ENCODE measurements at regions not wholly inside any gene's neighbourhood (a gene's known extent, or its start where the extent isn't known, plus 50 kb on each side); places are given as distances from the start of the nearest gene placed in this dataset.
"Not testable (repeated sequence)": the region's sequence is repeated elsewhere in the genome, so short reads cannot be mapped to it uniquely, and the experiment has no call there.

DNA sequence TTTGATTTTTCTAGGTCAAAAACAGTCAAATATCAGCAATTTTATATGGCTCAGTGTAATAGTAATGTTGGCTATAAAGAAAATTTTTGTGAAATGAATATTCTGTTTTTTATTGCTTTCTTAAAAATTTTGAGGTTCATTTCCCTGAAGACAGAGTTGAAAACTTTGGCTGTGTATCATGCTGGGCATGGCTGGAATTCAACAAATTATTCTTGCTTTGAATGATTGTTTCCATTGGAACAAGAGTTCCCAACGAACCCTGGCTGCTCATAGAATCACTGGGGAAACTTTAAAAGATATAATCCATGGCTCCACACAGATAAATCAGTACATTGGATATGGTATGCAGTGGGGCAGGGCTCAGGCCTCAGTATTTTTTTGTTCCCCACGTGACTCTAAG is 118.6 kb downstream of the PLCE1 start:
- TF ChIP-seq, protein P1, sequence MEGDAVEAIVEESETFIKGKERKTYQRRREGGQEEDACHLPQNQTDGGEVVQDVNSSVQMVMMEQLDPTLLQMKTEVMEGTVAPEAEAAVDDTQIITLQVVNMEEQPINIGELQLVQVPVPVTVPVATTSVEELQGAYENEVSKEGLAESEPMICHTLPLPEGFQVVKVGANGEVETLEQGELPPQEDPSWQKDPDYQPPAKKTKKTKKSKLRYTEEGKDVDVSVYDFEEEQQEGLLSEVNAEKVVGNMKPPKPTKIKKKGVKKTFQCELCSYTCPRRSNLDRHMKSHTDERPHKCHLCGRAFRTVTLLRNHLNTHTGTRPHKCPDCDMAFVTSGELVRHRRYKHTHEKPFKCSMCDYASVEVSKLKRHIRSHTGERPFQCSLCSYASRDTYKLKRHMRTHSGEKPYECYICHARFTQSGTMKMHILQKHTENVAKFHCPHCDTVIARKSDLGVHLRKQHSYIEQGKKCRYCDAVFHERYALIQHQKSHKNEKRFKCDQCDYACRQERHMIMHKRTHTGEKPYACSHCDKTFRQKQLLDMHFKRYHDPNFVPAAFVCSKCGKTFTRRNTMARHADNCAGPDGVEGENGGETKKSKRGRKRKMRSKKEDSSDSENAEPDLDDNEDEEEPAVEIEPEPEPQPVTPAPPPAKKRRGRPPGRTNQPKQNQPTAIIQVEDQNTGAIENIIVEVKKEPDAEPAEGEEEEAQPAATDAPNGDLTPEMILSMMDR (IDR thresholded peaks at IDR 0.05; ENCODE audit: low read depth, low read length, missing control alignments): no peak
- no peaks in the 10 kb centered on the region for H3K27me3 ChIP-seq (replicated peaks)
- in situ Hi-C loops (cut with HindIII; ENCODE audit: low pct_ligation_motif_present, low sequenced_read_pairs): no loop called here
- DNase-seq: no peak
- H3K27ac ChIP-seq: no peak overlapping the region
- no peaks in the 10 kb centered on the region for H3K36me3 ChIP-seq (replicated peaks)
- no peak overlapping the region for H3K4me3 ChIP-seq (ENCODE audit: low read depth, low read length)

DNA sequence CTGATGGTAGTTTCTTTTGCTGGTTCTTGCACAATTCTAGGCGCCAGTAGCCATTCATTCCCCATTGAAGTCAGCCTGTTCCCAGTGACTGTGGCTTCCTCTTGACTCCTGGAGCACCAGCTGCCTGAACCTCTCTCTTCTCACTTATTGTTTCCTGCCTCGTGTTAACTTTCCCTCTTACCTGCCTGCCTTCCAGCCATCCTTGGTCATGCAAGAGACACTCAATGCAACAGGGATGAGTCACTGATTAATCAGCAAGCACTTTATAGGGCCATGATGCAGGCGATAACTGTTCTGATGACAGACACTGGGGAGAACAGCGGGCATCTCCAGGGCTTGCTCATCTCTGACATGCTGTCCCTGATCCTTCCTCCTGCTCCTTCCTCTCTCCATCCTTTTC is 122.0 kb downstream of the PLCE1 start:
- DNase-seq: peak; percentile 46
- TF ChIP-seq, protein P1 (IDR thresholded peaks at IDR 0.05; ENCODE audit: low read depth, low read length, missing control alignments): no peak
- no peaks in the 10 kb centered on the region for H3K36me3 ChIP-seq (replicated peaks)
- H3K4me3 ChIP-seq (ENCODE audit: low read depth, low read length): no peak overlapping the region
- no peak overlapping the region for H3K27ac ChIP-seq
- in situ Hi-C loops (cut with HindIII; ENCODE audit: low pct_ligation_motif_present, low sequenced_read_pairs): no loop called here
- H3K27me3 ChIP-seq (replicated peaks): no peaks in the 10 kb centered on the region

DNA sequence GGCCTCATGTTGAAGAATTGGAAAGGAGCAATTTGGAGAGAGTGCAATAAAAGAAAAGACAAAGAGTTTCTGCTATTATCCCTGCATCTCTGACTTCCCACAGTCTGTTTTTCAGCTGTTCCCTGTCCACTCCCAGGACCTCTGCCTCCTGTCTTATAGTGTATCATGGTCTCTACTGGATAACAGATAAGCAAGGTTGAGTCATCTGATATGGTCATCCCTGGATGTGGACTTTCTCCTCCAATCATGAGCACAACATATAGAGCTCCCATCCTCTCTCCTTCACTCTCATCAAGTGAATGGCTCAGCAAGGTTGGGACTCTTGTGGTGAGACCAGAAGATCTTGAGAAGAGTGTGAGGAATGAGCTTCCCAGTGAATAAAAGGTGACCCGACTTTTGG is 123.1 kb downstream of the PLCE1 start:
- DNase-seq: peak; percentile 18
- in situ Hi-C loops (cut with HindIII; ENCODE audit: low pct_ligation_motif_present, low sequenced_read_pairs): no loop called here
- H3K4me3 ChIP-seq (ENCODE audit: low read depth, low read length): no peak overlapping the region
- no peaks in the 10 kb centered on the region for H3K27me3 ChIP-seq (replicated peaks)
- TF ChIP-seq, protein P1 (IDR thresholded peaks at IDR 0.05; ENCODE audit: low read depth, low read length, missing control alignments): no peak
- H3K36me3 ChIP-seq (replicated peaks): no peaks in the 10 kb centered on the region
- H3K27ac ChIP-seq: no peak overlapping the region

DNA sequence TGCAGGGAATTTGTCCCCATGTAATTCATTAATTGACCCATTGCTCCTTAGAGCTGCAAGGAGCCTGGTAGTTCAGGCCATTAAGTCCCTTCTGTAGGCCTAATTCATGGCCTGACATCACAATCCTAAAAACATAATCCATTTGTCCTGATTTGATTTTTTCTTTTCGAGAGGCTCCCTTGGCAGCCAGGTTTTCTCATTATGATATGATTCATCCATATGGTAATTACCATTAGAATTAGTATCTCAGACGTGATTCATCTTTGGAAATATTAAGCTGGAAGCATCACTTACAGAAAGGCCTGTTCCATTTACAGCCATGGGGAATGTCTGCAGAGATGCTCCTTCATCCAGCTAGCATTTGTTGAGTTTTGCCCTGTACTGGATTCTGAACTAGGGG is 128.5 kb downstream of the PLCE1 start:
- in situ Hi-C loops (cut with HindIII; ENCODE audit: low pct_ligation_motif_present, low sequenced_read_pairs): no loop called here
- no peak for DNase-seq
- no peaks in the 10 kb centered on the region for H3K36me3 ChIP-seq (replicated peaks)
- TF ChIP-seq, protein P1 (IDR thresholded peaks at IDR 0.05; ENCODE audit: low read depth, low read length, missing control alignments): no peak
- H3K27me3 ChIP-seq (replicated peaks): no peaks in the 10 kb centered on the region
- H3K27ac ChIP-seq: no peak overlapping the region
- H3K4me3 ChIP-seq (ENCODE audit: low read depth, low read length): no peak overlapping the region

DNA sequence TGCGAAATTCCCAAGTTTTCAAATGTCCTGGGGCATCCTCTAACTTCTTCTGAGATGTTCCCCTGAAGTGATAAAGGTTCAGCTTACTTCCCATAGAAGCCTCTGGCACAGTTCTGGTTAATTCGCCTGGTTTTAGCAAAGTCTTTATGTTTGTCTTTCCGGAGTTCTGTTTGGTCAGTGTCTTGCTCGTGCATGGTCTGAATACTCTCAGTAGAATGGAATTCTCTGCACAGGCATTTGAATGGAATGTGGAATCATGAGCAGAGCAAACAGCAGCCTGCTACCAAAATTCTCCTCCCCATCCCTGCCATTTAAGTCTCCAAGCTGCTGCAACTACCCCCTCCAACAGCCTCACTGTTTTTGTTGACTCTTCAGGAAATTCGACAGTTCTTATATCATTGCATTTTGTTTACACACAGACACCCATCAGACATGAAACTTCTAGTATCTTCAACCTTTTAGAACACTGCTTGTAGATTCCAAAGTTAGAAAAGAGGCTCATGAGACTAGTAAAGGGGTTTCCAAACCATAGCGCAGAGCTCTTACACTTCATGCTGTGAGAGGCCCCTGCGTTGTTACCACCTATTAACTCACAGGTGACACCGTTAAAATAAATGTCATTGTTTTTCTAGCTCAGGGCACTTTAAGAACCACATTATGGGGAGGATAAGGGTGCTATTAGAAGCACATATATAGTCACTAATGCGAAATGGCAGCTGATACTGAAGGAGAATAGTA is 129.7 kb downstream of the PLCE1 start:
- in situ Hi-C loops (cut with HindIII; ENCODE audit: low pct_ligation_motif_present, low sequenced_read_pairs): no loop called here
- TF ChIP-seq, protein P1 (IDR thresholded peaks at IDR 0.05; ENCODE audit: low read depth, low read length, missing control alignments): no peak
- DNase-seq: peak; percentile 87

DNA sequence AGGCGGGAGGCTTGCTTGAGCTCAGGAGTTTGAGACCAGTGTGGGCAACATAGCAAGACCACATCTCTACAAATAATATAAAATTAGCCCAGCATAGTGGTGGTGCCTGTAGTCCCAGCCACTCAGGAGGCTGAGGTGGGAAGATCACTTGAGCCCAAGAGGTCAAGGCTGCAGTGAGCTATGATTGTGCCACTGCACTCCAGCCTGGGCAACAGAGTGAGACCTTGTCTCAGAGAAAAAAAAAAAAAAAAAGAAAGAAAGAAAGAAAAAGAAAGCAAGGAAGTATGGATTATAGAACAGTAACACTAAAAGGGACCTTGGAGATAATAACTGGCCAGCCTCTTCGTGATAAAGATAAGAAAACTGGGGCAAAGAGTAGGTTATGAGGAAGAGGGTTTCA is 130.4 kb downstream of the PLCE1 start:
- H3K27me3 ChIP-seq (replicated peaks); H3K36me3 ChIP-seq (replicated peaks); H3K4me3 ChIP-seq (ENCODE audit: low read depth, low read length); DNase-seq; in situ Hi-C loops (cut with HindIII; ENCODE audit: low pct_ligation_motif_present, low sequenced_read_pairs): not testable (repeated sequence)
- H3K27ac ChIP-seq: peak overlapping the region; percentile 48

More for the DNA sequence above, 129.7 kb downstream of the PLCE1 start:
- H3K36me3 ChIP-seq (replicated peaks): no peaks in the 10 kb centered on the region
- H3K27ac ChIP-seq: peak overlapping the region; percentile 48
- no peak overlapping the region for H3K4me3 ChIP-seq (ENCODE audit: low read depth, low read length)
- H3K27me3 ChIP-seq (replicated peaks): no peaks in the 10 kb centered on the region

DNA sequence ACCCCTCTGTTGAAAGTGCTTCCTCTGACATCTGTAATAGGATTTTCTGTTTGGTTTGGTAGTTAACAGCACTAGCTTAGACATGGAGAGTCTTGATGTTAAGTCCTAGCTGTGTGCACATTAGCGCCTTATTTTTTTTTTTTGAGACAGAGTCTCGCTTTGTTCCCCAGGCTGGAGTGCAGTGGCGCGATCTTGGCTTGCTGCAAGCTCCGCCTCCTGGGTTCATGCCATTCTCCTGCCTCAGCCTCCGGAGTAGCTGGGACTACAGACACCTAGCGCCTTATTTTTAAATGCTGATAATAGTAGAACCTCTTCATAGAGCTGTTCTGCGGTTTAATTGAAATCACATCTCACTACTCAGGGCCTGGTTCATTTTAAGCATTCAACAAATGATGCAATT is 131.5 kb downstream of the PLCE1 start:
- H3K4me3 ChIP-seq (ENCODE audit: low read depth, low read length); H3K36me3 ChIP-seq (replicated peaks); H3K27me3 ChIP-seq (replicated peaks); in situ Hi-C loops (cut with HindIII; ENCODE audit: low pct_ligation_motif_present, low sequenced_read_pairs): not testable (repeated sequence)
- peak; percentile 38 for DNase-seq
- peak overlapping the region; percentile 70 for H3K27ac ChIP-seq

Measured in brain microvascular endothelial cell (primary cell).